GM19463 (cell line): ENCODE measurements at regions not wholly inside any gene's neighbourhood (a gene's known extent, or its start where the extent isn't known, plus 50 kb on each side); places are given as distances from the start of the nearest gene placed in this dataset.

ENCODE experiments used
- ATAC-seq: cut with Tn5 transposase; IDR thresholded peaks from one replicate; pipeline ENCODE4 v1.9.1; 2021; ENCODE audit warnings: mild to moderate bottlenecking, moderate library complexity; ENCODE audit not compliant: unreplicated experiment

DNA sequence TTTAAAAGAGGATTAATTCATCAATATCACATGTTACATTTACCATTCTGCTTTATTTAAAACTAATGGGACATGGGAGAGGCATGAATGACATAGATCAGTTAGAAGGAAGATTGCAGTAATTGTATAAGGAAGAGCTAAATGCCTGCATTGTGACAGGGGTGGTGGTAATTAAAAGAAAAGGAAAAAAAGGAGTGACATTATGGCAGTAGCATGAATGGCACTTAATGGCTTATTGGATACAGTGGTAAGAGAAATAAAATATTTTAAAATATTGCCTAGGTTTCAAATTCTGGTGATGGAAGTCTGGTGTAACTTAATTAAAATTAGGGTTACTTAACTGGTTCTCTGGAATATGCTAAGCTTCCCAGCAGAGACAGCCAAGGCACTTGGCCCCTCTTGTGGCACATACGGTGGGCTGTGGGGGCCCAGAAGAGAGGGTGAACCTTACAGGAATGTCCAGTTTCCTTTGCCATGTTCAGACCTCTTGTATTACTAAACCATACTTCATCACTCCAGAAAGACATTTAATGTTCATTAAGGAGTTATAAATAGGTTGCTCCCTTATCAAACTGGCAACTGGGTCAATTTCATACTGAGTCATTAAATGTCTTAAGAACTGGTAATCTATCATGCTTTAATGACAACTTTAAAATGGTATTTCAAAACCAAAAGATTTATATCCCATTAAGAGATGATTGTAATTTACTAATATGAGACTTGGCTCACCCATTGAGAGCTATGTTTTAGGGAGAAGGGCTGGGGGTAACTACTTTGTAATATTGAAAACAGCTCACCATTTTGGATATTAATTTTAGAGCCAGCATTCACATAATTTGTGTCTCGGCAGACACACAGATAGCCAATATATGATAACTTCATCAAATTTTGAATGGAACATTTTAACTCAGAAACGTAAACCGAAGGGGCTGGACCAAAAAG is 798.9 kb upstream of the PIK3C3 start:
- ATAC-seq, result no peak

DNA sequence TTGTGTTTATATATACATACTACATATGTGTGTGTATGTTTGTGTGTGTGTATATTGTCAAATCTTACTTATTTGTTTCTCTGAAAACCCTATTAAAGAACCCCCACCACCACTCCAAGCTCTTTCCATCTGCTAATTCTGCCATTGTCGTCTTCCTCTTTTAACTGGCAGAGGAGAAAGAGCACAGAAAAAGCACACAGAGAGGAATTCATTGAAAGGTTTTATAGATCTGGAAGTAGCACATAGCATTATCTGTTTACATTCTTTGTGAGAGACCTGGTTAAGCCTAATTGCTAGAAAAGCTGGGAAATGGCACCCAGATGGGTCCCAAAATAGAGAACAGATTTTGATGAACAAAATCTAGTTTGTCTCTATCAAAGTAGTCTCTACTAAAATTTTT is 800.0 kb upstream of the PIK3C3 start:
- ATAC-seq, result no peak

DNA sequence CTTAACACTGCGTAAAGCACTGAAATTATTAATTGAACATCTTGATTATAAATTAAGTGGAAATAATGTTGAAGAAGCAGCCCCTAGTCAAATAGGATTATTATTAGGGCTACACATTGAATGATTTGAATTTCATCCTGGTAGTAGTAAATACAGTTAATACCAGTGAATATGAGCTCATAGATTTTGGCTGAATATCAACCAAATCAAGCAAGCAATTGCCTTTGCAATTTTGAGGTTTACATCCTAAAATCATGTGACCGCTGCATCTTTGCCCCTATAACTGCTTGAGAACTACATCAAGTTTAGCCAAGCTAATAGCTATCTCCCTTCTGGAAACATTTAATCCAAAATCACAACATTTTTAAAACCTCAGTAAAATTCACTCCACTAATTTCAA is 801.2 kb upstream of the PIK3C3 start:
- no peak for ATAC-seq

DNA sequence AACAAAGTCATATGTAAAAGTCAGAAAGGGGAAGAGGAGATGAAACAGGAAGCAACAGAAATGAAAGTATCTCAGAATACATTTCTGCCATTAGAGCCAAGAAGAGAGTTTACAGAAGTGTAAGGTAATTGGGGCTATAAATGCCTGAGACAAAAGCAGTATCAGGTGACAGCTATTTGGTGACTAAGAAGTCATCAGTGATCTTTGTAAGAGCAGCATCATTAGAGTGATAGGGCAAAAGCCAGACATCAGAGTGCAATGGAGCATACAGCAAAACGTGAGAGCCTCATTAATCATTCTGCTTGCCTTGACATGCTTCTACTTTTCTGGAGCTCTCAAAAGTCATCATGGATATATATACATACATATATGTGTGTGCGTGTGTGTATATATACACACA is 804.7 kb upstream of the PIK3C3 start:
- ATAC-seq, result no peak

DNA sequence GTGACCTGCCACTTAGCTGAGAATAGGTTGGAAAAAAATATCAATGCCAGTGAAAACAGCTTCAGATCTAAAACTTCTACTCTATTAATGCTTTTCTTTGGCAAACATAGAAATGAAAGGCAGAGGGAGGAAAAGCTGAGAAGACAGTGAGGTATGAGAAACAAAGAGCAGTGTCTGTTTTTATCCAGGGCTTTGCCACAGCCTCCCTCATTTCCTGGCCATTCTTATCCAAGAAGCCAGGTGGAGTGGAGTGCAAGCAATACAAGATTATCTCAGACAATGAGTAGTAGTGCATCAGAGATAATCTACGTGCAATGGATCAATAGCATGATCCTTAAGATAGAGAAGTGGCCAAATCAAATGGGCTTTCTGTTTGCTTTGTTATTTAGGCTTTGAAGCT is 808.7 kb upstream of the PIK3C3 start:
- no peak for ATAC-seq

DNA sequence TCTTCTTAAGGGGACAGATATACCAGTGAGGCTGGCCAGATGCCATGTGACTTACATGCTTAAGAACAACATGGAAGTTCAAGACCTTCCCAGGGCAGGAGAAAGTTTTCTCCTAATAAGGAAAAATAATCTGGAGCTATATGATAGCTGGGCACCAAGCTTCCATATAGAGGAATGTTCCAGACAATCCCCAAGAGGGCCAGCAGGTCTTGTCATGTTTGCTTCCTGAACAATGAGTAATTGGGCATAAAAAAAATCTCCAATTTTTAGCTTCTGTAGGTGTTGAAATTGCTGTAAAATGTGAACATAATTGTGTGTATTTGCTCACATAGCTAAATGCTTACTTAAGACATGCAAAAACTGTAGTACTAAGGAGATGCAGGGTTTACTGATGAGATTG is 809.5 kb upstream of the PIK3C3 start:
- no peak for ATAC-seq

DNA sequence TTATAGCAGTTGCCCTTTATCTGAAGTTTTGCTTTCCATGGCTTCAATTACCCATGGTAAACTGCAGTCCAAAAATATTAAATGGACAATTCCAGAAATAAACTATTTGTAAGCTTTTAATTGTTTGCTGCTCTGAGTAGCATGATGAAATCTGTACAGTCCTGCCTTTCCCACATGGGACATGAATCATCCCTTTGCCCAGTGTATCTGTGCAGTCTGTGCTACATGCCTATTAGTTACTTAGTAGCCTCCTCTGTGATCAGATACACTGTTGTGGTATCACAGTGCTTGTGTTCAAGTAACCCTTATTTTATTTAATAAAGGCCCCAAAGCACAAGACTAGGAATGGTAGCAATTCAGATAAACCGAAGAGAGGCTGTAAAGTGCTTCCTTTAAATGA is 810.6 kb upstream of the PIK3C3 start:
- ATAC-seq, result no peak

DNA sequence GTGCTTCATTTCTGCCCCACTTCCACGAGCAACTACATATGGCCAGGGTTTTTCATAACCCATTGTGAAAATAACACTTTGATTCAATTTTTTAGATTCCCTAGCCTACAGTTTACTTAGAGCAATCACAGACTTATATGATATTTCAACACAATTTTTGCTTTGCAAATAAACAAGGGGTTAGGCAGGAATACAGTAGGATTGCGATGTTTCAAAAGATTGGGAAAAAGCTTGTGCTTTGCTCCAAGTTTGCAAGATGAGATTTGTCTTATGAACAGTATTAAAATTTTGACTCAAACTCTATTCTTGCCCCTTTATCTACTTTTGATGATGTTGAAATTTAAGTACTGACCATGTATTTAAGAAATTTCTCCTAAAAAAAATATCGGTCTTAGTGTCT is 814.5 kb upstream of the PIK3C3 start:
- ATAC-seq, result no peak

DNA sequence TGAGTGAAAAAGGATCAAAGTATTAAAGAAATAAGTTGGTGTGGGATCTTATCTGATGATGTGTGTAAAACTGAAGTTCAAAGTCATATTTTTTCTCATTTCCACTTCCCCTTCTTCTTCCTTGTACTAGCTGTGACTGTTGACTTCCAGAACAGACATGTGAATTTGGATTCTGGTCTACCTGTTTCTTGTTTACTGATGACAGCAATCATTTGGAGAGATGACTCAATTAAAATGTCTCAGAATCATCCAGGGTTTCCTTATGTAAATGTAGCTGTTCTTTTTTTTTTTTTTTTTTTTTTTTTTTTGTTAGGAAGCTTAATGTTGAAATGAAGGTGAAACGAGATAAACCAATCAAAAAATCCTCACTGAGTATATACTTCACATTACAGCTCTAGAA is 819.9 kb upstream of the PIK3C3 start:
- ATAC-seq, result no peak

DNA sequence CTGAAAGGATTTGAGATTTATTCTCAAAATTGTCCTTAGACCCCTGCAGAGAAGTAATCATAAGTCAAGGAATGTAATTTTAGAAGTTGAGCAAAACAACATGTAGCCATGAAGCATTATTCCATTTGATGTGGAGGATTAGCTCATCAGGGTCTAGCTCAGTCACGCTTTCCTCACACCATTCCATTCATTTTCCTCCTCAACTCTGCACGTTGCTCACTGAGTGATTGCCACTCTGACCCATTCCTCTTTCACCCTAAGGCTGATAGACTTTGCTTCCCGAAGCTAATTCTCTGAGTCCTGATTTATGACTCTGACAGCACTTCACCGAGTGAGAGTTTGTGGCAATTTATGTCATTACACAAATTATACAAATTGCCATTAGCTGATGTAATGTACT is 820.6 kb upstream of the PIK3C3 start:
- ATAC-seq, result no peak

DNA sequence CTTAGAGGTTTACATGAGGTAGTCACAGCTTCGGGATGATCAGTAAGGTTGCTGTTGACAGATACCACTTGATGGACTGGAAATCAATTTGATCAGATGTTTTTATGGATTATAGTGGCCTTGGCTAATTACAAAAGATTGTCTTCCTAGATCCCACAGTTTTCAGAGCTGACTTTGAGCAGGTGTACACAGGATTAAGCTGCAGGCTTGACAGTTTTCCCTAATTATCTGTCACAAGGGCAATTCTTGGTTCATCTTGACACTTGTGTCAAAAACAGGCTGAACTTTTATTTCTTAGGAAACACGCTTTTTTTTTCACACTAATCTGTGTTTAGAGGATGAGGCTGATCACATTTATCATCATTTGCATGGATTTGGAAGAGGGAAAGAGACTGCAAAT is 824.0 kb upstream of the PIK3C3 start:
- no peak for ATAC-seq

DNA sequence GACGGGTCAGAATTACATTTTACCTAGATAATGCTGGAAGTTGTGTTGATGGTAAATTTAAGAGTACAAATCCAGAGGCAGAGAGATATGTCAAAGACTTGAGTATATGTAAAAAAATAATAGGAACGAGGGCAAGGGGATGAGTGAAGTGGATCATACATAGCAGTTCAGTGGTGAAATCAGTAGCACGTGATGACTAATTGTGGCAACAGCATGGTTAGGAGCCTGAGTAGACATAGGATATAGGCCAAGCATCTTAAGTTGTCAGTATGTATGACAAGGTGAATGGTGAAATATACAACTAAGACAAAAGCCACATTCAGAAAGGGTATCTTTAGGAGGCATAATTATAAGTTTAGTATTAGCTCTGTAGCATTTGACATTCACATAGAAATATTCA is 826.5 kb upstream of the PIK3C3 start:
- ATAC-seq, result no peak

DNA sequence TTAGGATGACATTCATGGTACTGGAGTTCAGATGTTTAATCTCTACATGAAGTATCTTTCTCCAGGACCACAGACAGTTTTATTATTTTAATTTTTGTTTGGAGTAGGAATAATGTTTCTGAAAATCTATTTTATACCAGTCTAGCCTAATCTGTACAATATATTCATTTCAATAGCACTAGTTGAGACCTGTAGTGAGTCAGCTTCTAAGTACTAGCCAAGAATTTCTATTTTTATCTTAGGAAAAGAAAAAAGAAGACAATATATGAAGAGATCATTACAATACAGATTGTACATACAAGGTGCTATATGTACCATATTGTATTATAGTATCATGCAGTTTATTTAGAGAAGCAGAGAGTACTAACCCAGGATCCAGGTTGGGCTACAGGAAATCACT is 826.9 kb upstream of the PIK3C3 start:
- no peak for ATAC-seq

DNA sequence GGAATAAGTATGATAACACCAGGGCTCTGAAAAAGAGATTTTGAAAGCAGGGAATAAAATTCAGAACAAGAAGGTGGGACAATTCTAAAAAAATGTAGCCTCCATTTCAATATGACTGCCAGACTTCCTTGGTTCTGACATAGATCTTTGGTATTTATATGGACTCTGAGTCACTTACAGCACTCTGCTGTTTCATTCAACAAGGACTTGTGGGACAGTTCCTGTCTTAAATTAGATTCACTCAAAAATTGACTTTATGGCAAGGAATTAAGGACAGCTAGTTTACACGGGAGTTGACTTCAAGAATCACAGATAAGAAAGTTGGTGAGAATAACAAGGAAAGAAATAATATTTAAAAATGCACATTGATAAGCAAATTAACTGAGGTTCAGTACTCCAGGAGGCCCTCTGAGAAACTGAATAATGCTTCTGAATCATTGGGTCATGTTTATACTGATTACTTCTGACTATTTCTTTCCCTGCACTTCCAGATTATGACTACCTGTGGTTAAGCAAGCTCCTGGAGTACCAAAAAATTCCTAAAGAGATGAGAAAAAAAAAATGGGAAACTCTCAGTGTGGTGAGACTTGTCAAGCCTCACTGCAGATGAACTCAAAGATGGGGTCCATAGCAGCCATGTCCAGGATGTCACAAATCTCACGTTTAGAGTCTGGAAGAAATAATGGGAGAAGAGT is 828.3 kb upstream of the PIK3C3 start:
- ATAC-seq, result no peak

DNA sequence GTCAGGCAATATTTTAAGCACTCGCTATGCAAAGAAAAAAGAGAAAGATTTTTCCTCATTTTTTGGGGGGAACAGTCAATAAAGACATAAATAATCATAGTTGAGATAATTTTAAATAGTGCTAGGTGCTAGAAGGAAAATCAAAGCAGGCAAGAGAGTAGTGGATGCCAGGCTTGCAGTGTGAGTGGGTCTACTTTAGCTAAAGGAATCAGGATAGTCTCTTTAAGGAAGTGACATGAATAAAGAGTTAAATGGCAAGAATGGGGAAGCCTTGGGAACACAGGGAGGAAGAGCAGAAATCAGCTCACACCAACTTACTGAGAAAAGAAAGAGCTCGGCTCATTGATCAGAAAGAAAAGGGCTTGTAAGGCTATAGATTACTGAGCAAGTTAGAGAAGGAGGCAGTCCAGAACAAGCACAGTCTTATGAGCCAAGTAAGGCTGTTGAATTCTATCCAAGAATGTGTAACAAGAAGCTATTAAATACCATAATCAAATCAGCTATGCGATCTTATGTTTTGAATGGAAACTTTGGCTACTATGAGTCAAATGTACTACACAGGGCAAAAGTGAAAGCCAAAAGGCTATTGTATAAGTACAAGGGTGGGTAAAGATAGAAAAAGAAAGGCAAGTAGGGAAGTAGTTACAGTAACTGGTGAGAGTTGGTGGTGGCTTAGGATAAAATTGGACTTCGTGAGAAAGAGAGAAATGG is 833.8 kb upstream of the PIK3C3 start:
- ATAC-seq, result no peak

DNA sequence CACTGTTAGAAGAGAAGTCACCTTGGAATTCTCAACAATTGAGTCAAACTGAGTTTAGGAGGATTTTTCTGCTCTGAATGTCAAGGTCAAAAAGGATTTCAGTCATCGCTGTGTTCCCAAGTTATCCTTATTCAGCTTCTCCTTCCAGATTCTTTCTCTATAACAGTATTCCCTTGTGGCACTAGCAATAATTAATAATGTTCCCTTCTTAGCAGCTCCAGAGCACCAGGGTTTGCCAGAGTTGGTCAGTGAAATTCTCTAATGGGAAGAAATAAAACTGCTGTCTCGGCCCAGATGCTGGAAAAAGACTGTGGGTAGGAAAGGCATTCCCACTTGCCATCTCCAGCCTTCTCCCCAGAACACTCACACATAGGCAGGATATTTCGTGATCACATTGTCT is 836.0 kb upstream of the PIK3C3 start:
- ATAC-seq, result no peak

DNA sequence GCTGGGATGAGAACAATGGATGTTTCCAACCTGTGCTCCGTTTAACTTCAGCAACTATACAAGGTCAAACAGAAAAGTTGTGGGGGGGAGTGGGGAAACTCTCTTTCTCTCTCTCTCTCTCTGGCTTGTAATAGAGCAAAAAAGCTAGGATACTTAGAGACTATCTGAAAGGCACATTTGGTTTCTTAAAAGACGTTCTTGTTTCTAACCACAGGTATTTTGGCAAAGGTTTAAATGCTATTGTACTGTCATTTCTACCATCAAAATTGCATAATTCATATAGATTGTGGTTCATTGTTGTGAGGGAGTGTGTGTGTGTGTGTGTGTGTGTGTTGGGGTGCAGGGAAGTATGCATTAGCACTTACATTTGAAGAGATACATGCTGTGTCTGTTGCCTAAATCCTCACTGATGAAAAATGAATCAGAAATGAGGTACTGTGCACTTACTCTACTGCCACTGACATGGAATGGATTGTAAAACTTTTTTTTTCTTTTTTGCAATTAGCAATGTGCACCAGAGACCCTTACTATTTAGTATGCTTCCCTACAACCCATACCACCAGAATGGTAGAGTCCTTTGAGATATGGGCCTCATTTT is 841.0 kb upstream of the PIK3C3 start:
- no peak for ATAC-seq

DNA sequence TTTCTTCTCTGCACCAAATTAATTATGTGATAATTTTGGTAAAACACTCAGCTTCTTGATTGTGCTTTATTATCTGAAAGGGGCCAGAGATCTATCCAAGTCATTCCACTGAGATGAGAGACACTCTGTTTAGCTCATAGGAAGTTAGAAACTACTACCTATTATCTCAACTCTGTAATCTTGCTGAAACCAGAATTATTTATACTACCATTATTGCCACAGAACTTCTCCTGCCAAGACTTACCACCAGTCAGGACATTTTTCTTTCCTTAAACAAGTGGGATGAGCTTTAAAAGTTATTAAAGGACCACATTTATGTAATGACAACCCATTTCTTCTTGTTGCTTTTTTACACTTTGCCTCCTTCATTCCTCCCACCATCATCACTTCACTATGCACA is 855.6 kb upstream of the PIK3C3 start:
- ATAC-seq, result no peak

DNA sequence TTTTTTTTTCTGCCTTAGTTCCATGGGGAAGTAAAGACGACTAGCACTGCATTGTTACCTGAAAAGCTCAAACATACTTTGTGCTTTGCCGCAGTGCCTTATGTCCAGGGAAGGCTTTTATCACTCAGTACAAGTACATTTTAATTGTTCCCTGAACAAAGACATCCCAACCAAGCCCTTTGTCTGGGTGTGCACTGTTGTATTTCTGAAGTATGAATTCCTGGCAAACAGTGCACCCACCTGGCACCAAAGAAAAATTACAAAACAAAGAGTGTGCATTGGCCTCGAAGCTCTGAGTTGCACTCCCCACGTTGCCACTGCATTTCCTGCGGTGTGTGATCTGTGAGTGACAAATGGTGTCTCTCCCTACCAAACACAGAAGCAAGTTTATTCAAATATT is 858.5 kb upstream of the PIK3C3 start:
- ATAC-seq, result no peak

DNA sequence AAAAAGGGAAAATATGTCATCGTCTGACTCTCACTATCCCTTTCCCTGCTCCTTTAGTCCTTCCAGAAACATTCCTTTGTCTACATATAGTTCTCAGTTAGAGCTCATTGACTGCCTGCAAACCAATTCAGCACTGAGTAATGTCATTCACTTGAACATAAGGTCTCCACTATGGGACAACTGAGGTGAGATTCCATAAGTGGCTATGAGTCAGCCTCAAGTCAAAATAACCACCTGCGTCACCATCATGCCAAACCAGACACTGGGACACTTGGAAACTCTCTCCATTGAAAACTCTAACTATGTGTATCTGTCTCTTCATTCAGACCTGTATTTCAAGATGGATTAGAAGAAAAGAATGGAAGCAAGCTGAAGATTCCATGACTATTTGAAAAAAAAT is 878.0 kb upstream of the PIK3C3 start:
- no peak for ATAC-seq

DNA sequence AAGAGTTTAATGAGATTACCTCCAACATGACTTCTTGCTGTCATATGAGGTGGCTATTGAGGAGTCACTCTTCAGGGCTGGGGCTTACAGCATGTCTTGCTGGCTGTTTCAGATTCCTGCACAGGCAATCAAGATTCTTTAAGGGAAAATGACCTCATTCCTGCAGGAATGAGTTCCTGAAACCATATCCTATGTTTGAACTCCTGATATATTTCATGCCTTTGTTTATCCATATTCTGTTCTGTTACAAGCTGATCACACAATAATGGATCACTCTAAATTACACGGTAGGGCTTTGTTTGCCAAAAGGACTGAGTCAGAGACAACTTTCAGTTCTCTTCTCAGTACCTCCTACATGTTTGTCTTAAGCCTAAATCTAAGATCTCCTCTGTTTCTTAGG is 879.8 kb upstream of the PIK3C3 start:
- ATAC-seq, result no peak
